Fibroblast of skin of right quadriceps (primary cell): ENCODE measurements at regions not wholly inside any gene's neighbourhood (a gene's known extent, or its start where the extent isn't known, plus 50 kb on each side); places are given as distances from the start of the nearest gene placed in this dataset.

Experiments used
- DNase-seq: peaks from one replicate; pipeline ENCODE4 v3.0.0-alpha.2; 2013

GRCh38 chr4:152010710-152011079, 249.9 kb upstream of the GATB start:
- DNase-seq = no peak

- no peak for DNase-seq
Measured at GRCh38 chr4:152009983-152010709, 249.3 kb upstream of the GATB start.

- DNase-seq = no peak
Measured at GRCh38 chr4:152009031-152009670, 248.3 kb upstream of the GATB start.

- no peak for DNase-seq
Measured at GRCh38 chr4:152007111-152007510, 246.3 kb upstream of the GATB start.

GRCh38 chr4:152004801-152005200, 244.0 kb upstream of the GATB start:
- DNase-seq = no peak

- no peak for DNase-seq
Measured at GRCh38 chr4:152000518-152000917, 239.7 kb upstream of the GATB start.

GRCh38 chr4:151998723-151999122, 237.9 kb upstream of the GATB start:
- DNase-seq = no peak

- no peak for DNase-seq
Measured at GRCh38 chr4:151997461-151997860, 236.7 kb upstream of the GATB start.

- DNase-seq = no peak
Measured at GRCh38 chr4:151994429-151994828, 233.6 kb upstream of the GATB start.

GRCh38 chr4:151993521-151993920, 232.7 kb upstream of the GATB start:
- no peak for DNase-seq

GRCh38 chr4:151992332-151993154, 231.7 kb upstream of the GATB start:
- DNase-seq = no peak

- no peak for DNase-seq
Measured at GRCh38 chr4:151991884-151992167, 231.0 kb upstream of the GATB start.

GRCh38 chr4:151991001-151991883, 230.4 kb upstream of the GATB start:
- DNase-seq = no peak

GRCh38 chr4:151990201-151990600, 229.4 kb upstream of the GATB start:
- DNase-seq = peak; percentile 82

- no peak for DNase-seq
Measured at GRCh38 chr4:151988591-151988990, 227.8 kb upstream of the GATB start.

- no peak for DNase-seq
Measured at GRCh38 chr4:151987606-151988005, 226.8 kb upstream of the GATB start.

- DNase-seq = no peak
Measured at GRCh38 chr4:151983854-151984253, 223.0 kb upstream of the GATB start.

- DNase-seq = no peak
Measured at GRCh38 chr4:151979819-151980218, 219.0 kb upstream of the GATB start.

- no peak for DNase-seq
Measured at GRCh38 chr4:151968643-151969042, 207.8 kb upstream of the GATB start.

- DNase-seq = no peak
Measured at GRCh38 chr4:151967074-151967473, 206.3 kb upstream of the GATB start.

GRCh38 chr4:151962138-151962823, 201.5 kb upstream of the GATB start:
- DNase-seq = no peak

- DNase-seq = no peak
Measured at GRCh38 chr4:151961456-151961855, 200.6 kb upstream of the GATB start.
